COLO829 (cell line): ENCODE measurements at regions not wholly inside any gene's neighbourhood (a gene's known extent, or its start where the extent isn't known, plus 50 kb on each side); places are given as distances from the start of the nearest gene placed in this dataset.
A peak's percentile ranks its signal among the peaks of the same experiment; 100 is the strongest.
"Not testable (repeated sequence)": the region's sequence is repeated elsewhere in the genome, so short reads cannot be mapped to it uniquely, and the experiment has no call there.

Experiments
- DNase-seq: peaks from one replicate; pipeline ENCODE4 v3.0.0; 2012; ENCODE audit warnings: low spot score

- no peak for DNase-seq
Measured at GRCh38 chr15:20368974-20369373, 172.6 kb downstream of the GOLGA6L6 start.

- no peak for DNase-seq
Measured at GRCh38 chr15:20367093-20367492, 174.5 kb downstream of the GOLGA6L6 start.

- not testable (repeated sequence) for DNase-seq
Measured at GRCh38 chr15:20363591-20363990, 178.0 kb downstream of the GOLGA6L6 start.

GRCh38 chr15:20361091-20361490 lies 180.5 kb downstream of the GOLGA6L6 start:
- no peak for DNase-seq

- no peak for DNase-seq
Measured at GRCh38 chr15:20358779-20359414, 182.7 kb downstream of the GOLGA6L6 start.

GRCh38 chr15:20358066-20358778 lies 183.4 kb downstream of the GOLGA6L6 start:
- no peak for DNase-seq

- no peak for DNase-seq
Measured at GRCh38 chr15:20357481-20358065, 184.0 kb downstream of the GOLGA6L6 start.

GRCh38 chr15:20356911-20357480 lies 184.6 kb downstream of the GOLGA6L6 start:
- DNase-seq: no peak

GRCh38 chr15:20356444-20356910 lies 185.1 kb downstream of the GOLGA6L6 start:
- DNase-seq: peak; percentile 79

- DNase-seq: no peak
Measured at GRCh38 chr15:20355256-20355868, 186.2 kb downstream of the GOLGA6L6 start.

GRCh38 chr15:20354884-20355223 lies 186.7 kb downstream of the GOLGA6L6 start:
- not testable (repeated sequence) for DNase-seq

- no peak for DNase-seq
Measured at GRCh38 chr15:20353966-20354883, 187.4 kb downstream of the GOLGA6L6 start.

- no peak for DNase-seq
Measured at GRCh38 chr15:20352241-20353200, 189.1 kb downstream of the GOLGA6L6 start.

GRCh38 chr15:20351448-20351971 lies 190.1 kb downstream of the GOLGA6L6 start:
- no peak for DNase-seq

- no peak for DNase-seq
Measured at GRCh38 chr15:20349774-20350498, 191.7 kb downstream of the GOLGA6L6 start.

- DNase-seq: no peak
Measured at GRCh38 chr15:20348900-20349773, 192.5 kb downstream of the GOLGA6L6 start.

- DNase-seq: no peak
Measured at GRCh38 chr15:20348291-20348899, 193.2 kb downstream of the GOLGA6L6 start.
